GM21526 (cell line): ENCODE measurements at regions not wholly inside any gene's neighbourhood (a gene's known extent, or its start where the extent isn't known, plus 50 kb on each side); places are given as distances from the start of the nearest gene placed in this dataset.
"Not testable (repeated sequence)": the region's sequence is repeated elsewhere in the genome, so short reads cannot be mapped to it uniquely, and the experiment has no call there.

Experiments used
- ATAC-seq: cut with Tn5 transposase; IDR thresholded peaks from one replicate; pipeline ENCODE4 v1.9.1; 2021; ENCODE audit warnings: moderate library complexity; ENCODE audit not compliant: unreplicated experiment, low FRiP score

- not testable (repeated sequence) for ATAC-seq
Observed at GRCh38 chr1:761791-762190, 75.3 kb upstream of the OR4F16 start.

- not testable (repeated sequence) for ATAC-seq
Observed at GRCh38 chr1:771449-771848, 85.0 kb upstream of the OR4F16 start.

DNA sequence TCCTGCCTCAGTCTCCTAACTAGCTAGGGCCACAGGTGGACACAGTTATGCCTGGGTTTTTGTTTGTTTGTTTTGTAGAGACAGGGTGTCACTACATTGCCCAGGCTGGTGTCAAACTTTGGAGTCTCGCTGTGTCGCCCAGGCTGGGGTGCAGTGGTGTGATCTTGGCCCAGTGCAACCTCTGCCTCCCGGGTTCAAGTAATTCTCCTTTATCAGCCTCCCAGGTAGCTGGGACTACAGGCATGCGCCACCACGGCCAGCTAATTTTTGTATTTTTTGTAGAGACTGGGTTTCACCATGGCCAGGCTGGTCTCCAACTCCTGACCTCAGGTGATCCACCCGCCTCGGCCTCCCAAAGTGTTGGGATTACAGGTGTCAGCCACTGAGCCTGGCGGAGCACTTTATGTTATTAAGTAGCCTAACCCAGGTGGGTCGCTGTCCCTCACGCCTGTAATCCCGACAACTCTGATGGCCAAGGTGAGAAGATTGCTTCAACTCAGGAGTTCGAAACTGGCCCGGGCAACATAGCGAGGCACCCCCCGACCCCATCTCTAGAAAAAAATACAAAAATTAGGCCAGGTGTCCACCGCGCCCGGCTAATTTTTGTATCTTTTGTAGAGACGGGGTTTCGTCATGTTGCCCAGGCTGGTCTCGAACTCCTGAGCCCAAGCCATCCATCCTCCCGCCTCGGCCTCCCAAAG lies 91.2 kb upstream of the OR4F16 start:
- ATAC-seq: not testable (repeated sequence)

GRCh38 chr1:778451-779278 lies 92.2 kb upstream of the OR4F16 start:
- ATAC-seq: peak; percentile 99

- not testable (repeated sequence) for ATAC-seq
Observed at GRCh38 chr1:779621-780020, 93.2 kb upstream of the OR4F16 start.

GRCh38 chr1:788835-789234 lies 102.4 kb upstream of the OR4F16 start:
- no peak for ATAC-seq

- not testable (repeated sequence) for ATAC-seq
Observed at GRCh38 chr1:789606-790005, 103.2 kb upstream of the OR4F16 start.

- ATAC-seq: not testable (repeated sequence)
Observed at GRCh38 chr1:790388-790930, 104.0 kb upstream of the OR4F16 start.

DNA sequence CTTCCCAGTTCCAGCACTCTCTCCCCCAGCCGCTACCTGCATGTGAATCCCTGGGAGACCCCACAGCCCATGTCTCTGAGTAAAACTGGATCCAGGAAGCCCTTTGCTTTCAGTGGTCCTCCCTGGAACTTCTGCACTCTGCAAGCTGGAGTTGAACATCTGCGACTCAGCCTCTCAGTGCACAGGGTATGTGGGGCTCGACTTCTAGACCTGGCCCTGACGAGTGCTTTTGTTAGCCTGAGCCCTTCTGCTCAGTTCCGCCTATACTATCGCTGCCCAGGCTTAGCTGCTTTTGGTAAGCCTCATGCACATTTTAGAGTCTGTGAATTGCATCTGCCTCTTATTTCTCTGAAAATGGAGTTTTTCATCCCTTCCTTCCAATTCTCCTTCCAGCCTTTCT lies 107.9 kb upstream of the OR4F16 start:
- not testable (repeated sequence) for ATAC-seq

- ATAC-seq: not testable (repeated sequence)
Observed at GRCh38 chr1:794918-795584, 108.6 kb upstream of the OR4F16 start.

DNA sequence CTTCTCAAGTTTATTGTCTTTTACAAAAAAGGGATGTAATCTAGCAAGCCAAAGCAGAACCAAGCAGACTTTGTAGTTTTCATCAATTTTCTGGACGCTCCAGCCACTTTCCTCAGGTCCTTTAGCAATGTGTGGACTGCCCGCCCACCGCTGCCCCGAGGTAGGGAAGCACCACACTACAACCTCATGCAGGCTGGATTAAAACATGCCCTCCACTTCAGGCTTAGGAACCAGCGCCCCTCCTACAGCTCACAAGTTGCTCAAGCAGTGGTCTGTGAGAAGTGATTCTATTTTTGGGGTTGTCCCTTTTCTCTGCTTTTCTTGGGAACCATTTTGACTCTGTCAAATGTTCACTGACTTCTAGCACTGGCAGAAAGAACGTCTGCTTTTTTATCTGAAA lies 111.2 kb upstream of the OR4F16 start:
- ATAC-seq: not testable (repeated sequence)

- ATAC-seq: not testable (repeated sequence)
Observed at GRCh38 chr1:800397-800796, 113.9 kb upstream of the OR4F16 start.

DNA sequence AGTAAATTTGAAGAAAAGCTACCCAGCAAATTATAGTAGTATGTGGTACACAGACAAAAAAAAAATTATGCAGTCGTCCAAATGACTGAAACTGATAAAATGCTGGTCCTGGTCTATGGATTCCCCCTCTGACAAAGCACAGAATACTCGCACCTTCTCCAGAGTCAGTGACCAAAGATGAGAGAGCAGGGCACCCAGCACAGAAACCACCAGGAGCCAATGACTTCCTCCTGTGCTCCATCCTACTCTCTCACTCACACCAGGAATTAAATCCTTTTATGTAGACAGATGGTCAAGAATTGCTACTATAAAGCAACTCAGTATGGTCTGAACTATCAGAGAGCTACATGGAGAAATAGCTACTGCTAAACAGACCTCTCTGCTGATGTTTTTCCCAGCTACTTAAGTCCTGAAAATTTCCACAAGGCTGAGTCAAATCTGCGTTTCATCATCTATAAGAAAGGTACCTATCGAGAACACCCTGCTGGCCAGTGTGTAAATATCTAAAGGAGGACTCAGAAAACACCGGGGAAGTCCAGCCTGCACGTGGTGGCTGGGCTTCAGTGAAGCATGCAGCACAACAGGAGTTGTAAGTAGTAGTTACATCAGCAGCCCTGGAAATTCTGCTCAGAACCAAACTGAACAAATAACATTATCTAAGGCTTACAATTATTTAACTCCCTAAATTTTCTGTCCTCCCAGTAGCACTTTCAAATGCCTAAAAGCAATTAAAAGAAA lies 118.1 kb upstream of the OR4F16 start:
- not testable (repeated sequence) for ATAC-seq

- not testable (repeated sequence) for ATAC-seq
Observed at GRCh38 chr1:805310-805709, 118.4 kb upstream of the SAMD11 start.

- not testable (repeated sequence) for ATAC-seq
Observed at GRCh38 chr1:807066-807465, 116.7 kb upstream of the SAMD11 start.

DNA sequence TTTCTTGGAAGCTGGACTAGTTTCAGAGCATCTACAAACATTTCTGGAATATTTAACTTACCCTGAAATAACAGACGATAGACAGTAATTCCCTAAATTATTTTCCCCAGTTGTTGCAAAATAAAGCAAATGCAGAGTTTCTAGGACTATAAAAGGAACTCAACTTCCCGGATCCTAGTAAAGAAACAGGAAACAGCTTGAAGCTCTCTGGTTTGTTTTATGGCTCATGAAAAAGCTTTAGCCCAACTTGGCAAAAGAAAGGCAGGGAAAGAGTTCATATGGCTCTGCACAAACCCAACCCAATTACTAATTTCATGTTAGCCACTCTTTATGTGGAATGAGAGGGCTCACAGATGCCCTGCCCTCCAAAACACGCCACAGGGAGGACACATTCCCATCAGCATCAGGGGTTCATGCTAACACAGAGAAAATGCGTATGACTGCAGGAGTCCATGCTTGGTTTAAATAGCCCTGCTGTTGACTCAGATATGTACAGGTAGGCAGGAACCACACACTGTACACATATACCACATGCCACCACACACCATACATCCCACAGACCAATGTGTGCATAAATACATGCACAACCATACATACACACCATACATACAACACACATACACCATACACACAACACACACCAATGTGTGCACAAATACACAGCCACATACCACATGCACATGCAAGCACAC lies 115.9 kb upstream of the SAMD11 start:
- ATAC-seq: not testable (repeated sequence)

DNA sequence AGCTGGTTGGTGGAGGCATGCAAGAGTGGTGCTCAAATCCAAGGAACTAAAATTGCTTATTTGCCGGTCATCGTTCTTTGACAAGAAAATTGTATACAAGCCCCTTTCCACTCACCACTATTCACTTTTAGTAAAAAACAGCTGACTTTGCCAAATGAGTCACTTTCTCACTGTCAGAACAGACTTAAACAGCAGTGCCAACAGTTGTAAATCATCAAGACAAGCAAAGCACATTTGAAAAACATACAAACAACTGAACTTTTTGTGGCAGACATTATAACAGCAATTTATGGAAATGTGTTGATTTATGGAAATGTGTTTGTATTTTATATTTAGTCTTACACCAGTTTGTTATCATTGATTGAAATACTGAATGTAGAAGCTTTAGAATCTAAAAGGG lies 112.8 kb upstream of the SAMD11 start:
- ATAC-seq: not testable (repeated sequence)

DNA sequence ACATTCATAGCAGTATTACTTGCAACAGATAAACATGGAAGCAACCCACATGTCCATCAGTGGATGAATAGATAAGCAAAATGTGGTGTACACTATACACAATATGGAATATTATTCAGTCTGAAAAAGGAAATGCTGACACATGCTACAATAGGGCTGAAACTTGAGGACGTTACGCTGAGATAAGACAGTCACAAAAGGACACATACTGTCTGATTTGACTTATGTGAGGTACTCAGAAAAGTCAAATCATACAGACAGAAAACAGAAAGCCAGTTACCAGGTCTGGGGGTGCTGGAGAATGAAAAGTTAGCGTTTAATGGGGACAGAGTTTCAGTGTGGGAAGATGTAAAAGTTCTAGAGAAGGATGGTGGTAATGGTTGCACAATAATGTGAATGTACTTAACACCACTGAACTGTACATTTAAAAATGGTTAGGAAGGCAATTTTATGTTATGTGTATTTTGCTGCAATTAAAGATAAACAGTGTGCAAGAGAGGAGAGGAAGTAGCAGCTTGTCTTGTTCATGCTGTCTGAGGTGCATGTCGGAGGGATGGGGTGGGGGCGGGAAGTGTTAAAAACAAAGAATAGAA lies 111.1 kb upstream of the SAMD11 start:
- ATAC-seq: not testable (repeated sequence)

- ATAC-seq: not testable (repeated sequence)
Observed at GRCh38 chr1:814543-814942, 109.2 kb upstream of the SAMD11 start.
